ENCODE measurements at regions not wholly inside any gene's neighbourhood (a gene's known extent, or its start where the extent isn't known, plus 50 kb on each side); places are given as distances from the start of the nearest gene placed in this dataset.
A peak's percentile ranks its signal among the peaks of the same experiment; 100 is the strongest.

DNA sequence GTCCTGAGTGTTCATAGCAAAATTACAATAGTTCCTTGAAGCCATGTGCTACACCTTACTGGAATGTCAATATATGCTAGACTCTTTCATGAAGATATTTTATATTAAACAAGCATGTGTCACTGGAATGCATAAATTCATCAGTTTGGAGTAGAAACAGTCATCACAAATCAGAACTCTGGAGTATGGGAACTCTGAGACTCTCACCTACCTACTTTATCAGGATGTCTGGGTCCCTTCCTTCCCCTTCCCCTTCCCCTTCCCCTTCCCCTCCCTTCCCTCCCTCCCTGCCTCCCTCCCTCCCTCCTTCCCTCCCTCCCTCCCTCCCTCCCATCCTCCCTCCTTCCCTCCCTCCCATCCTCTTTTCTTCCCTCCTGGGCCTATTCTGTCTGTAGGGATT lies 144.7 kb upstream of the PEX5L start:
- DNase-seq (ENCODE audit: low spot score): no peak
- peak; percentile 14 for ATAC-seq (ENCODE audit: low FRiP score)
- TF ChIP-seq, protein P1, sequence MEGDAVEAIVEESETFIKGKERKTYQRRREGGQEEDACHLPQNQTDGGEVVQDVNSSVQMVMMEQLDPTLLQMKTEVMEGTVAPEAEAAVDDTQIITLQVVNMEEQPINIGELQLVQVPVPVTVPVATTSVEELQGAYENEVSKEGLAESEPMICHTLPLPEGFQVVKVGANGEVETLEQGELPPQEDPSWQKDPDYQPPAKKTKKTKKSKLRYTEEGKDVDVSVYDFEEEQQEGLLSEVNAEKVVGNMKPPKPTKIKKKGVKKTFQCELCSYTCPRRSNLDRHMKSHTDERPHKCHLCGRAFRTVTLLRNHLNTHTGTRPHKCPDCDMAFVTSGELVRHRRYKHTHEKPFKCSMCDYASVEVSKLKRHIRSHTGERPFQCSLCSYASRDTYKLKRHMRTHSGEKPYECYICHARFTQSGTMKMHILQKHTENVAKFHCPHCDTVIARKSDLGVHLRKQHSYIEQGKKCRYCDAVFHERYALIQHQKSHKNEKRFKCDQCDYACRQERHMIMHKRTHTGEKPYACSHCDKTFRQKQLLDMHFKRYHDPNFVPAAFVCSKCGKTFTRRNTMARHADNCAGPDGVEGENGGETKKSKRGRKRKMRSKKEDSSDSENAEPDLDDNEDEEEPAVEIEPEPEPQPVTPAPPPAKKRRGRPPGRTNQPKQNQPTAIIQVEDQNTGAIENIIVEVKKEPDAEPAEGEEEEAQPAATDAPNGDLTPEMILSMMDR (IDR thresholded peaks at IDR 0.05): no peak

DNA sequence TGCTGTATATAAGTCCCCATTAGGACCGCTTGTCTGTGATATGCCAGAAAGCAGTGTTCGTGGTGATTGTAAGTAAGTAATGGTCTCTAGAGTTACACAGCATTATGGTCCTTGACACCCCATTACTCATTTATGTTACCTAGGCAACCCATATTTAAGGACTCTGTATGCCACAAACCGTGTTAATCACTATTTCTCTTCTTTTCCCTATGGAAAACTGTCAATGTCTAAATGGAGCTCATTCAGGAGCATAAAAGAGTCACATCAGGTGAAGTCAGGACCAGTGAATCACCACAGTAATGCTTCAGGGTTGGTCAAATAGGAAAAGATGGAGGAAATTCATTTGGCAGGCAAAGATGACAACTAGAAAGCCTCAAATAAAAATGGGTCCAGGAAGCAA lies 146.6 kb upstream of the PEX5L start:
- TF ChIP-seq, protein P1 (IDR thresholded peaks at IDR 0.05): no peak
- ATAC-seq (ENCODE audit: low FRiP score): no peak

DNA sequence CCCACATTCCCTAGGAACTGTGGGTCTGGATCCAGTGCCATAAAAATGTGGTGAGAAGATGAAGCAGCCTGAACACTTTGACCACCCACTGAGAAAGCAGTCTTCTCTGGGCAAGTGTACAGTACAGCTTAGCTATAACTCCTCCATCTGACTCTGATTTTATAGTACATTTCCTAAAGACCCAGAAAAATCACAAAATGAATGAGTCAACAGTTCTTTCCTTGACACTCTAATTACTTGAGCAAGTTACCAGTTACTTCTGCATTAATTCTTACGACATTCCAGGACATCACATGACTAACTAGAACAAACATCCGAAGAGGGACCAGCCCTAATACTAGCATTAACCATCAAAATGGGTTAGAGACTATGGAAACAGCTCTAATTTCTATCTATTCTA lies 148.1 kb upstream of the PEX5L start:
- TF ChIP-seq, protein P1 (IDR thresholded peaks at IDR 0.05): no peak
- ATAC-seq (ENCODE audit: low FRiP score) (no peak), DNase-seq (ENCODE audit: low spot score) (no peak)

More for the DNA sequence above, 146.6 kb upstream of the PEX5L start:
- DNase-seq (ENCODE audit: low spot score): no peak

DNA sequence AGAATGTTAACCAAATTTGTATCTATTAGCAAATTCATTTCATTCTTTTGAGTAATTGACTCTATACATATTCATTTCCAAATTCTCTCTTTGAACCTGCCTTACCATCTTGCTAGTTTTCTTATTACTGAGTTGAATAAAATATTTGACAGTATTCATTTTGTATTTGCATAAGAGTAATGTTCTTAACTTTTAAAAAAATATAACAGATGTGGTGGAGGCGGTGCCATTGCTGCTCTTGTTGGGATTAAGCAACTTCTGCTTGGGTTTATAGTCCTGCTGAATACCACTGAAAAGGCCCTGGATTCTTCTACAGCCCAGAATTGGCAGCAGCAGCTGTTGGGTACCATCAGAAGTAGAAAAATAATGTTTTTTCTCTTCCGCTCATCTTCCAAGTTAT lies 148.9 kb upstream of the PEX5L start:
- ATAC-seq (ENCODE audit: low FRiP score): no peak
- TF ChIP-seq, protein P1 (IDR thresholded peaks at IDR 0.05): no peak
- no peak for DNase-seq (ENCODE audit: low spot score)

DNA sequence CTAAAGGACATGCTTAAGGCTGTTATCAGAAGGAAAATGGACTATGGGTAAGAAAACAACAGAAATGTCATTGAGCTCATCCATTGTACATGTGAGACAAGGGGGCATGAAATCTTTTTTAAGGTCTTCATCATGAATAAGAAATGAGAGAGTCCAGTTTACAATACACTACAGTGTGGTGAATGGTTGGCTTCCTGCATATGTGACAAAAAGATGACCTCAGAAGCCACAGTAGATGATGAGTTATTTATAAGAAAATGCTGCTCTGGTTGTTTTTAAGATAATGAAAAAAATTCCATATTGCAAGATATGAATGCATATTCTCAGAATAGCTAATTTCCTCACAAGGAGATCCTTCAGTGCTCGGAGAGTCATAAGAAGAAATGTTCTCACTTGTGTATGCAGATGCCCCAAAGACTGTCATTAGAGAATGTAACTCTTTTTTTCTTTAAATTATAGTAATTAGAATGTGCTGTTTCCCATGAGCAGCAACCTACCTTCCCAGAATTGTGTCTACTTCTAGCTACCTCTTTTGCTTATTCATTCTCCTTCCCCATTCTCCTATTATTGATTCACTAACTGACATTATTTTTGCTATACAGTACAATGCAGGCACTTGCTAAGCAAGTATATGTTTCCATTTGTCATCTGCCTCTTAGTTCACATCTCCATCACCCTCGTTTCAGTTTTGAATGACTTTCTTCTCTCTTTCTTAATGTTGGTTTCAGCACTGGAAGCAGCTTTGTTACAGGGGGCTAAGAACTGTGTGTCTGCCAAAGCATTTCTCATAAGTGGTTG lies 152.0 kb upstream of the PEX5L start:
- ATAC-seq (ENCODE audit: low FRiP score): no peak
- no peak for DNase-seq (ENCODE audit: low spot score)
- TF ChIP-seq, protein P1 (IDR thresholded peaks at IDR 0.05): no peak

DNA sequence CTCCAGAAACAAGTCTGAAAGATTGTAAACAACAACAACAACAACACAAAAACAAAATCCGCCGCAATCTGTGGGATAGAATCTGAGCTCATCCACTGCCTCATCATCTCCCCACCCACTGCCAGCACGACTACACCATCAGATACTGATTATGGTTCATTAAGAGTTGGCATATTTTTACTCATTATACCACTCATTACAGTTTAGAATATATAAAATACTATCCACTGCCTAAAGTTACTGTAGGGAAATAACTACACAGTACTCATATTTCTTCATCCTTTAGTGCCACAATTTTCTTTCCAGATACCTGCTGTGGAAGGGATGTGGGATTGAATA lies 152.5 kb upstream of the PEX5L start:
- ATAC-seq (ENCODE audit: low FRiP score) (no peak), DNase-seq (ENCODE audit: low spot score) (no peak)
- TF ChIP-seq, protein P1 (IDR thresholded peaks at IDR 0.05): no peak

DNA sequence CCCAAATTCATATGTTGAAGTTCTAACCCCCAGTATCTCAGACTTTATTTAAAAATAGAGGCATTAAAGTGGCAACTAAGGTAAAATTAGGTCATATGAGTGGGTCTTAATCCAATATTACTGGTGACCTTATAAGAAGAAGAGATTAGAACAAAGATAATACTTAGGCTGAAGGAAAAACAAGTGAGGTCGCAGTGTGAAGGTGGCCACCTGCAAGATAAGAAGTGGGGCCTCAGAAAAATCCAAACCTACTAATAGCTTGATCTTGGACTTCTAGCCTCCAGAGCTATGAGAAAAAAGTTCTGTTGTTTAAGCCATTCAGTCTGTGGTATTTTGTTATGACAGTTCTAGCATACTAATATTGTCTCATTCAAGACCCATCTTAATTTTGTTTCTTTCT lies 159.9 kb upstream of the PEX5L start:
- no peak for ATAC-seq (ENCODE audit: low FRiP score)
- TF ChIP-seq, protein P1 (IDR thresholded peaks at IDR 0.05): no peak
- no peak for DNase-seq (ENCODE audit: low spot score)
